GM21786 (cell line): ENCODE measurements at regions not wholly inside any gene's neighbourhood (a gene's known extent, or its start where the extent isn't known, plus 50 kb on each side); places are given as distances from the start of the nearest gene placed in this dataset.

Experiments
- ATAC-seq: cut with Tn5 transposase; IDR thresholded peaks from one replicate; pipeline ENCODE4 v1.9.1; 2021; ENCODE audit not compliant: unreplicated experiment

GRCh38 chr11:122523846-122524805 is 131.4 kb upstream of the UBASH3B start:
- no peak for ATAC-seq

DNA sequence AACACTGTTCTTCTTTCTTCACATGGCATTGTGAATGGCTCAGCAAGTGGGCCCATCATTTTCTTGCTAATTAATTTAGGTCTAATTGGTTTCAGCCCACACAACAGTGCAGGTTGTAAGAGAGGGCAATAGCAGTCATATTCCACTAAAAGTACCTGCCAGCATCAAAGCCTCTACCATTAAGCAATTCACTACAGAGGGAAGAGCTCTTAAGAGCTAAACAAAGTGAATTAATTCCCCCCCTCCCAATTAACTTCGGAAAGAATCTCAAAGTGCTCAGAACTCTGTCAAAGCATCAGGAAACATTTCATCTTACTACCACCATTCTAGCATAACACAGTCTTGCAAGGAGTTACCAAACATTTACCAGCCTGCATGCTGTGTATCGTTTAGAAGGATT is 133.9 kb upstream of the UBASH3B start:
- no peak for ATAC-seq

DNA sequence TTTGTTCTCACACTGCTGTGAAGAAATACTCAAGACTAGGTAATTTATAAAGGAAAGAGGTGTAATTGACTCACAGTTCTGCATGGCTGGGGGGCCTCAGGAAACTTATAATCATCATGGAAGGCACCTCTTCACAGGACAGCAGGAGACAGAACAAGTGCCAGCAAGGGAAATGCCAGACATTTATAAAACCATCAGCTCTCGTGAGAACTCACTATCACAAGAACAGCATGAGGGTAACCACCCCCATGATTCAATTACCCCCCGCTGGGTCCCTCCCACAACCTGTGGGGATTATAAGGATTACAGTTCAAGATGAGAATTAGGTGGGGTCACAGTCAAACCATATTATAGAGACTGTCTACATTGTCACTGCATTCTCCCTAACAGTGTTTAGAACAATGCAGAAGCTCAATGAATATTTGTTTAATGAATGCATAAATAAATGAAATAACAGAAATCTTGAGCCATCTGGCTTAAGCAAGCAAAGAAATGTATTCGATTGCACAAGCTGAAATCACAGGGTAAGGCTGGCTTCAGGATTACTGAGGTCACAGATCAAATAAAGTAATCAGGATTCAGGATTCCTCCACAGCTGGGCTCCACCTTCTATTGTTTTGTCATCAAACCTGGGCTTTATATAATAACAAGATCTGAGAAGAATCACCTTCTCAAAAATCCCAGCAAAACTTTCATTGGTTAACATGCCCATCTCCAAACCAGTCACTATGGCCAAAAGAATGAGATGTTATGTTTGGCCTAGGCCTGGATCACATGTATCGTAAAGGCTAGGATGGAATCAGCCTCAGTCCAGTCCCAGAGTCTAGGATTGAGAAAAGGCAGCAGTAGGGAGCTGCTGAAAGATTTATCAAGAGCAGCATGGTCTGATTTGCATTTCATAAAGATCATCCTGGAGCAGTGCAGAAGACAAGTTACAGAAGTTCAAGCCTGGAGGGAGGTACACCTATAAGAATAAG is 137.8 kb upstream of the UBASH3B start:
- ATAC-seq = no peak

DNA sequence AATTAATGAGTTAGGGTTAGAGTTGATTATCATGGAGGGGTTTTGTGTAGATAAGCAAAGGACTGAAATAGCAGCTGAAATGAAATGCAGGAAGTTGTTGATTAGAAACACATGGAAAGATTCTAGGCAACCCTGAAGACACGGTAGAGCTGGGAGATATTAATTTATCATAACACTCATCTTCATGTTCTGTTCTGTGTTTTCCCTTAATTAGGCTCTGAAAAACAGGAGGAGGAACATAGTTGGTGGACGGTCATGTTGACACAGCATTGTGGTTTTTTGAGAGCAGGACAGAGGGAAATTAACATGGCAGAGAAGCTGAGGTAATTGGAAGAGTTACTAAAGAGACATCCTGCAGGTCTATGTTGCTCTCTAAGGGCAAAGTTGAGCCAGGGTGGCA is 138.8 kb upstream of the UBASH3B start:
- no peak for ATAC-seq

DNA sequence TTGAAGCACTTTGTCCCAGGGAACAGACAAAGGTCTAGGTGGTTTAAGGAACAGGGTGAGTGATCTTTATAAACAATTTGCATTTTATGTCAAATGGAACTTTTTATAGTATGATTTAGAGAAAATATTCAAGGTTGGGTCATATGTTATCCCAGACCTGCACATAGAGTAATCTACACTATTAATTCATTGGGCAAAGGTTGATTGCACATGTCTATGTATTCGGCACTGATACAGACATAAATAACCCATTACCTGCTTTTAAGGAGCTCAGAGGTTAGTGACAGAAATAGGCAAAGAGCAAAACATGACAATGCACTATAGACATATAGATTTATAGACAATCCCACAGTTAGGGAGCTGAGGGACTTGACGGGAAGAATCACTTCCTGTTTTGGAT is 141.5 kb upstream of the UBASH3B start:
- ATAC-seq = no peak

GRCh38 chr11:122513328-122513727 is 142.2 kb upstream of the UBASH3B start:
- ATAC-seq = no peak

- ATAC-seq = no peak
Measured at GRCh38 chr11:122512688-122513087, 142.8 kb upstream of the UBASH3B start.

DNA sequence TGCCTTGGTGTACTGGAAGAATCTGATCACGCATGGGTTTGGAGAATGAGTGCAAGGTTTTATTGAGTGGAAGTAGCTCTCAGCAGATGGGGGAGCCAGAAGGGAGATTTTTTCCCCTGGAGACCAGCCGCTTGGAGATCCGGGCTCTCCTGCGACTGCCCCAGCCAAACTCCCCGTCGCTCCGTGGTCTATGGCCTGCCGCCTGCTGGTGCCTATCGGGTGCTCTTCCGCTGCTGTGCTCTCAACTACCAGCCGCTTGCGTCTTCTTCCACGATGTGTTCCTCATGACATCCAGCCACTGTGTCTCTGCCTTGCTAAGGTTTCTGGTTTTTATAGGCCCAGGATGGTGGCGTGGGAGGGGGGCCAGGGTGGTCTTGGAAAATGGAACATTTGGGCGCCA is 145.6 kb upstream of the UBASH3B start:
- ATAC-seq = no peak

DNA sequence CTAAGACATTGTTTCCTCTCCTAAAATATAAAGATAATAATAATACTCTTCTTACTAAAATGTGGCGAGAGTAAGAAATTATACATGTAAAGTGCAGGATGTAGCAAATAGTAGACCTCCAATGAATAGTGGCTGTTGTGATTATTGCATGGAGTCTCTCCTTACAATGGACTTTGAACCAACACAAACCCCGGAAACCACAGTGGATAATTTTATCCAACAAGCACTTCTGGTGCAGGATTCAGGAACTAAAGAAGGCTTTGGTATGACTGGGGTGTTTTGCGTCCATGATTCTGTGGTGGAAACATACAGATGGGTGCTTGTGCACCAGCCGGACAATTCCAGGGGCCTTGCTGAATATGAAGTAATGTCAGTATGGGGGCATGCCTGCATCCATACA is 146.4 kb upstream of the UBASH3B start:
- ATAC-seq = no peak

DNA sequence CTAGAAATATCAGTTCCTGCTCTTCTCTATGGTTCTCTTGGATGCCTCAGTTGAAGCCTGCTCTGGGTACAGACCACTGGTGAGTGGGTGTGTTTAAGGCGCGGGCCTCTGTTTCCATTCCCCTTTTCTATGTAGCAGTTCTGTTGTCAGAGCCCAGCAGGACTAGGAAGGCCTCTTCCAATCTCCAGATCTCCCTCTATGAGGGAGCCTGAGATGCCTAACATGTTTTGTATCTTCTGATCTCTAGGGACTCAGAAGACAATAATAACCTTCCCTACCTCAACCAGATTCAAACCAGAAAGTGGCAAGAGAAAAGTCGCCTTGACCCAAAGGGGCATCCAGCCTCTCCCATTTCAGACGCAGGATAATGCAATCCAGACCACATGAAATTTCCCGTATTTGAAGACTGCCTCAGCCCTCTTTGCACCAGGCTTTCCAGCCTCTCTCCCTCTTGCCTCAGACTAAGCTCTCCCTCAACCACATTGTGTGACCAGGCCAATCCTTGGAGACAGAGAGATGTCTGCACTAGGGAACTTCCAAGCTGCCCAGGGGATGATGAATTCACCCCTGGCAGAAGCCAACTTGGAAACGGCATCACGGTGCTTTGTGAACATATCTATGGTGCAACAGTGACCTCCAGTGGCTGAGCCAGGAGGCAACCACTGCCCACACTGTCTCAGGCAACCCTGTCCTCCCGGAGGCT is 150.1 kb upstream of the UBASH3B start:
- peak; percentile 85 for ATAC-seq

- ATAC-seq = no peak
Measured at GRCh38 chr11:122494221-122494620, 161.3 kb upstream of the UBASH3B start.

DNA sequence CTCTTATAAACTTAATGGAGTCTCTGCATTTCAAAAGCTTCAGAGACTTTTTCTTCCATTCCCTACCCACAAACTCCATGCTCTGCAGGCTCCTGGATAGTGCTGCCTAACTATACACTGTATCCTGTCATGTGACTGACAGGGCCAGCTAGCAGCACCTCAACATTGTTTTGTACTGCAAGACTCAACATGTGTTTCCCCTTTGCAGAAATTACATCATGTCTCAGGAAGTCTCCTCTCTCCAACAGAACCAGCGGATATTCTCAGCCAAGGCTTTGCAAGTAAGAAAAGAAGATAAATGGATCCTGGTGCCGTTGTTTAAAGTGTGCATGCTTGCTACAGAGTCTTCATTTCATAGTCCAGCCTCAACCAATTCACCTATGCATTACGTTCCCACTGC is 164.0 kb upstream of the UBASH3B start:
- ATAC-seq = no peak

DNA sequence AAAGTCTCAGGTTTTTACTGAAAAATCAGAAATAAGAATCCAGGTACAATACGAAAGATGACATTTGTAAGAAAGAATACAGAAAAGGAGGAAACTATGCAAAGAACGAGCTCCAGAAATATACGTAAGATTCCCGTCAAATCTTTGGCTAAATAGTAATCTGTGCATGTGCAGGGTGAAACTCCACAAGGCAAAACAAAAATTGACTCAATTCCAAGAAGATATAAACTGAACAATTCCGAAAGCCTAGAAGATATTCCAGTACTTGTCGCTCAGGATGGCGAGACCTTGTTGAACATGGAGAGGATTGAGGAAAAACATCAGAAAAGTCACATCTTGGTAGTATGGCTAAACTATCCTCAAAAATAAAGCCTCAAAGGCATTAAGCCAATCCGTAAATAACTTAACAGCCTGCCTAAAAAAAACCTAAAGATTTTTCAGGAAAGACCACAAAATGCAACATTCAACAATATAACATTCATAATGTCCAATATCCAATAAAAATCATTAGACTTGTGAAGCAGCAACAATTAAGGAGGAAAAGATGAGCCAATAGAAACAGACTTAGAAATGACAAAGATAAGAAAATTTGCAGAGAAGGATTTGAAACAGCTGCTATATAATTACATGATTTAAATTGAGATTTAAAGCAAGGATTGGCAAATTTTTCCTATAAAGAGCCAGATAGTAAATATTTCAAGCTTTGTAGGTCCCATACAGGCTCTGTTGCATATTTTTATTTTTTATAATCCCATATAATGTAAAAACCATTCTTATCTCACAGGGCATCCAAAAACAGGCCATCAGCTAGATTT is 166.4 kb upstream of the UBASH3B start:
- ATAC-seq = no peak

- ATAC-seq = no peak
Measured at GRCh38 chr11:122487669-122488068, 167.9 kb upstream of the UBASH3B start.

DNA sequence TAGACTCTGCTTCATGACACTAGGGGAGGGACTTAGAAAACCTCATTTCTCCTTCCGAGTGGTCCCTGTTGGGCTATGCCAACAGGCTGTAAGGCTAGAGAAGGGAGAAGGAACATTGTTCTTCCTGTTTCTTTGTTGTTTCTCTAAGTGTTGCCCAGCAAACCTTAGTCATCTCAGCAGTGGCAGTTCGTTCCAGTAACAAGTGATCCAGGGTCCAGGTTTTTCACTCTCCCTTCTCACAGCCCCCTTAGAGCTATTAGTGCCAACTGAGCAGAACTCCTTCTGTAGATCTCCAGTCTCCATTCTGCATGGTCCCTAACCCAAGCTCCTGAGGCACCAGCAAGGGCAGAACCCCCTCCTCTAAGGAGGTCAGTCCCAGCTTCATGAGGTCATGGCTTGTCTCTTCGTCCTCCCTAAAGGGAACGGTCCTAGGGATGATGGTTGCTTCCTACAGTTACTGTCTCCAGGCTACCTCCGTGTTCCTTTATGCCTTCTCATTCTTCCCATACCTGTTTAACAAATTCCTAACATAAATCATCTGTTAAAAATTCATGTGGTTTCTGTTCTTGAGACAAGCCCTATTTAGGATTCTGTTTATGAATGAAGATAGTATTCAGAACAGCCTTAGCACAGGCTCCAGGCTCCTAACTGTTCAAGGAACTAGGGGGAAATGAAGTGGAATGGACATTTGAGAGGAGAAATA is 168.6 kb upstream of the UBASH3B start:
- no peak for ATAC-seq

- no peak for ATAC-seq
Measured at GRCh38 chr11:122478986-122479385, 176.5 kb upstream of the UBASH3B start.

DNA sequence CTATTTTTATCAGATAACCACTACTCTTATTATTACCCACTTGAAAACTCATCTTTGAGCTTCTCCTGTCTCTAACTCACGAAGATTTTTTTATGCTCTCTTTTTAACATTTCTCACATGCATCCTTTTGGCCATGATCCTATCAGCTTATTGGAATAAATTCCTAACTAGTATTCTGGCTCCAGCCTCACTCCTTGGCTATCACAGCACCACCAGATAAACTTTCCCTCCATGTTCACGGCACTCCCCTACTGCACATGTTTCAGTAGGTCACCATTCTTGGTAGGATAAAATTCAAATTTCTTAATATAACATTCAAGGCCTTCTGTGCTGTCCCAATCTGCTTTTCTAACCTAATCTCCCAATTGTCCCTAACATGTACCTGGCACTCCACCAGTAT is 186.6 kb upstream of the UBASH3B start:
- ATAC-seq = no peak

DNA sequence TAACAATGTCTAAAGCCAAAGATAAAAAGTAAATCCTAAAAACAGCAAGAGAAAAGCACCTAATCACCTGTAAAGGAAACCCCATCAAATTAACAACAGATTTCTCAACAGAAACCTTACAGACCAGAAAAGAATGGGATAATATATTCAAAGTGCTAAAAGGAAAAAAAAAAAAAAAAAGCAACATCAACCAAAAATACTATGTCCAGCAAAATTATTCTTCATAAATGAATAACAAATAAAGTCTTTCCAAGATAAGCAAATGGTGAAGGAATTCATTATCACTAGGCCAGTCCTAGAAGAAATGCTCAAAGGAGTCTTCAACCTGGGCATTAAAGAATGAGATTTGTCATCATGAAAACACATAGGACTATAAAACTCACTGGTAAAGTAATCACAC is 192.0 kb upstream of the UBASH3B start:
- ATAC-seq = no peak

DNA sequence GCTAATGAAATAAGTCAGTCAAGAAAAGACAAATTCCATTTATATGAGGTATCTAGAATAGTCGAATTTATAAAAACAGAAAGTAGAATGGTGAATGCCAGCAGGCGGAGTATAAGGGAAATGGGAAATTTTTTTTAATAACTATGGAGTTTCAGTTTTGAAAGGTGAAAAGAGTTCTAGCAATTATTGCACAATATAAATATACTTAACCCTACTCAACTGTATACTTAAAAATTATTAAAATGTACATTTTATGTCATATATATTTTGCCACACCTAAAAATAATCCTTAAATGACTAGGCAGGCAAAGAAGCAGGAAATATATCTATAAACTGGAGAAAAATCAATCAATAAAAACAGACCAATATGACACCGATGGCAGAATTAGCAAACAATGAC is 196.5 kb upstream of the UBASH3B start:
- no peak for ATAC-seq

- ATAC-seq = no peak
Measured at GRCh38 chr11:122453586-122453985, 201.9 kb upstream of the UBASH3B start.
